Right lung (tissue), 2 donors: ENCODE measurements at regions not wholly inside any gene's neighbourhood (a gene's known extent, or its start where the extent isn't known, plus 50 kb on each side); places are given as distances from the start of the nearest gene placed in this dataset.

Source experiments
- DNase-seq, 2 donors: peaks; one replicate each; pipeline ENCODE4 v3.0.0-alpha.2; 2013

- no peak for DNase-seq
These were observed 149.9 kb downstream of the SHQ1 start for GRCh38 chr3:72698154-72698917.

- no peak for DNase-seq
These were observed 150.5 kb downstream of the SHQ1 start for GRCh38 chr3:72697717-72698116.

- no peak for DNase-seq
These were observed 151.4 kb downstream of the SHQ1 start for GRCh38 chr3:72696815-72697214.

GRCh38 chr3:72694398-72694797, 153.8 kb downstream of the SHQ1 start:
- DNase-seq, result no peak

- no peak for DNase-seq
These were observed 155.3 kb downstream of the SHQ1 start for GRCh38 chr3:72692990-72693389.

DNA sequence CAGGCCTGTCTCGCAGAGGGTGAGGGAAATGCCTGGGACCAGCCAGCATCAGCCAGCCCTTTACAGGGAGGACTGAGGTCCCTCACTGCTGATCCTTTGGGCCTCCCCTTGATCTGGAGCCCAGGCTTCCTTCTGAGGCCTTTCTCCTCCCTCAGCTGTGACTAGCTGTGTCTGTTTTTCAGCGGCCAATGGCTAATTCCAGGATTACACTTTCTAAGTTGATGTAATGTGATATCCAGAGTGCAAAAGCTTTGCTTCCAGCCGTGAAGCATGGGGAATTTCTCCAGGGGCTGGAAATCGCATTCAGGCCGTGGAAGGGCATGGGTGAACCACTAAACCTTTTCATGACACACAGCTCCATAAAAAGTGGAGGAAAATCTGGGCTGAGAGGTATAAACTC, 157.6 kb downstream of the SHQ1 start:
- DNase-seq, result no peak

DNA sequence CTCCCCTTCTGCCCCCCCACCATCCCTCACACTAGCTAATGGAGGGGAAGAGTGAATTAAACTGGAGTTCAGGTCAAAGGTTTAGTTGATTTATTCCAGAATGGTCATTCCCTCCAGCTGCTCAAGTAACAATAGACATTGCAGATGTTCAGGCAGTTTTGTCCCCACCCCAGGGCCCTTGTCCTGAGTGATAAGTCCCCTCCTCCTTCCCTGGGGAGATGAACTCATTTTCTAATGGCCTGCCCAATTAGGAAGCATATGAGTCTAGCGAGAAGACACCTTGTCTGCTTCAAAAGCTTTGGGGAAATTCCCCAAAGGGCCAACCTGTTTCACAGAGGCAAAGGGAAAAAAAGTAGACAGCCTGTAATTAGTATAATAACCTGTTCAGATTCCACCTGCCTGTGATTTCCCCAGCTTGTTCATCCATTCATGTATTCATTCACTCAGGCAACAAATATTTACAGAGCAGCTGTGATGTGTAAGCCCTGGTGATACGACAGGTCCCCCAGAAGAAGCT, 165.3 kb downstream of the SHQ1 start:
- no peak for DNase-seq

DNA sequence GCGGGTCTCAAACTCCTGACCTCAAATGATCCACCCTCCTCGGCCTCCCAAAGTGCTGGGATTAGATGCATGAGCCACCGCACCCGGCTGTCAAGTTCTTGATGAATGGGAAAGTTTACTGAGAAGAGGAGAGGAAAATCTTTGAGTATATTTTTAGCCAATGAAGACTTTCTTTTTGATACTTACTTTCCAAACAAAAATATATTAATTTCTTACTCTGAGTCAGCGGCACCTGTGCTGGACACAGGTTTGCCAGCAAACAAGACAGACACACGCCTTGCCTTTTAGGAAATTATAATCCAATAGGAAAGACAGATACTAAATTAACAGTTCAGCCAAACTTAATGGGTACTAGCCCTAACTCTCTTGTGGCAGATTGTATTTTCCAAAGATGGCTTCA, 166.6 kb downstream of the SHQ1 start:
- no peak for DNase-seq

GRCh38 chr3:72680766-72681165, 167.5 kb downstream of the SHQ1 start:
- DNase-seq, result no peak

DNA sequence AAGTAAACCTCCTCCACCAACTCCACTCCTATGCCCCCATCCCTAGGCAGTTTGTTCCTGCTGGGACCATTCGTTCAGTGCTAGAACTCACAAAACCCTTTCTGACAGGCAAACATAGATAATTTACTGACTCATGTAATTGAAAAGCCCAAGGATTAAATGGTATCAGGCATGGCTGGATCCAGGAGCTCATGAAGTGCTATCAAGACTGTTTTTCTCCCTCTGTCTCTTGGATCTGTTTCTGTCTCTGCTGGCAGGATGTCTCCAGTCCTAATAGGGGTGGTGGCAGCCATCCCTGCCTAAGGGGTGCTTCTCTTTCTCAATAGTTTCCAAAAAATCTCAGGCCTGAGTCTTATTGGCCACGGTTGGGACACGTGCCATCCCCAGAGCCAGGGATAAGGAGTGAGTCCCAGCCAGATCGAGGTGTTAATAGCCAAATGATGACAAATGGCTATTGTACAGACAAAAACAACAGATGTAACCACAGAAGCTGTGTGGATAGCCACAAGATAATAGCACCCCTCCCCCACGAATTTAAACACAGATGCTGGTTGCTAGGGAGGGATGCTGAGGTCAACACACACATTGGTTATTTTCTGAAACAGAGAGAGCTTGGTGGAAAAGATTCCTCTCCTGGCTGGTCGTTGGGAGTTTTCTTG, 168.6 kb downstream of the SHQ1 start:
- DNase-seq, result no peak

DNA sequence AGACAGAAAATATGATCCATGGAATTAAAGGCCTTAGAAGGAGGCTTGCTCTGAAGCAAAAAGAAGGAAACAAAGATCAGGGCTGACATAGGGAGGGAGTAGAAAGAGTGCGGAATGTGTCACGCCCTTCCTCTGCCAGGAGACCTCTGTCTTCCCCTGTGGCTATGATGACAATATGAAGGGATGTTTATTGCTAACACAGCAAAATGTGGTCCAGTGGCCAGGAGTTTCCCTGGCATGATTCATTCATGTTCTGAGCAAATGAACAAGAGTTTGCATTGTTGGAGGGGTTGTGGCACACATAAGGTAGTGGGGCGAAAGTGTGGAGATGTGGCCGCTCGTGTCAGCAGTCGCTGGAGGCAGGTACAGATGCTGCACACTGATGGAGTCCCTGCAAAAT, 169.4 kb downstream of the SHQ1 start:
- no peak for DNase-seq

DNA sequence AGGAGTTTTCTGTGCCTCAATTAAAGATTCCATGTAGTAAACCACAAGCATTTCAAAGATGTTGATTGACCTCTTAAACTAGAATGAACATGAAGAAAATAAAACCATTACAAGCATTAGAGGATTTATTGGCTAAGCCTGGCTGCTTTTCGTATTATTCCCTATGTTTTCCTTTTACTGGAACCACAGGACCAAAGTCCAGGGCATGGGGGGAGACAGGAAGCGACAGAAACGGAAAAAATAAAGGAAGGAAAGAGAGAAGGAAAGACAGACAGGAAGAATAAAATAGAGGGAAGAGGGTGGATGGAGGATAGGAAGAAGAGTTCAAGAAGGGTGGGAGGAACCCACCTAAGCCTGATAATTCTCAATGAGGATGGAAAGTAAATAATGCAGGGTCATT, 169.9 kb downstream of the SHQ1 start:
- no peak for DNase-seq

- no peak for DNase-seq
These were observed 173.0 kb downstream of the SHQ1 start for GRCh38 chr3:72675243-72675642.

DNA sequence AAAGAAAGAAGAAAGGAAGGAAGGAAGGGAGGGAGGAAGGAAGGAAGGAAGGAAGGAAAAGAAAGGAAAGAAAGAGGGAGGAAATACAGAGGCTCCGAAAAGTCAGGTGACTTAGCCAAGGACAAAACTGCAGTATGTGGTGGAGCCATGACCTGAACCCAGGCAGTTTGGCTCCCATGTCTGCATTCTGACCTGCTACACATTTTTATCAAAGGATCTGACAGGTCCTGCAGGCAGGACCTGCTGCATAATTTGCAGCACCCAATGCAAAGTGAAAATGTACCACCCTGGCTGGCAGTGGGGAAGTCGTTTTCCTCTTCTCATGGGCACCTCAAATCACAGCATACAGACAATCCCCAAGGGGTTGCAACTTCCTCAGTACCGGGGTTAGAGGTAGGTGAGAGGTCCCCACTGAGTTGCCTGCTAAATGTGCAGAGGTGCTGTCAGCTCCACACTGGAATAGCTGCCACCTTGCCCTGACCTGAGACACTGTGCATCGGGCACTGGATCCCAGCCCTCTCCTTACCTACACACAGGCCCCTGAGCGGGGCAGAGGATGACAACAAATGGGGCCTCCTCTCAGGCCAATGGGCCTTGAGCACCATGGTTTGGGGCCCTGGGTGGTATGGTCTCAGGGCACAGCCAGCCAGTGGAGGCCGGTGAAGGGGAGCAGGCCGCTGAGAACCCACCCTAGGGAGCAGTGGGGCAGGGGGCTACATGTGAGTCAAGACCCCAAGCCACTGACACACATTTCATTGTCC, 175.1 kb downstream of the SHQ1 start:
- DNase-seq, result no peak

DNA sequence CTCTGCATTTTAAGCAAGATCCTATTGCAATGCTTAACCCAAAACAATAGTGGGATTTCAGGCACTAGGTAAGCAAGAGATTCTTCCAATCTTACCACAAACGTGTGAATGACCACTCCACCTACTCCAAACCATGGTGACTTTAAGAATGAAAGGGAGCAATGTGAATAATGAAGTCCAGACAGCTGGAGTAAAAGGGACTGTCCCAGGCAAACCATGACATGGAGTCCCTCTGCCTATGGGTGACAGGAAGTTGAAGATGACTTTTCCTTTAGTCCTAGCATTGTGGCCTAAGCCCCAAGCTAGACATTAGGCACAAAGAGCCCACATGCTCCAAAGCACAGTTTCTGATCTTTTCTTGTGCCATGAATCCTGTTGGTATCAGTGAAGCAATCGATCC, 179.0 kb downstream of the SHQ1 start:
- DNase-seq, result no peak

- DNase-seq, result no peak
These were observed 181.8 kb downstream of the SHQ1 start for GRCh38 chr3:72666447-72666755.

GRCh38 chr3:72665701-72666446, 182.4 kb downstream of the SHQ1 start:
- DNase-seq, result no peak

DNA sequence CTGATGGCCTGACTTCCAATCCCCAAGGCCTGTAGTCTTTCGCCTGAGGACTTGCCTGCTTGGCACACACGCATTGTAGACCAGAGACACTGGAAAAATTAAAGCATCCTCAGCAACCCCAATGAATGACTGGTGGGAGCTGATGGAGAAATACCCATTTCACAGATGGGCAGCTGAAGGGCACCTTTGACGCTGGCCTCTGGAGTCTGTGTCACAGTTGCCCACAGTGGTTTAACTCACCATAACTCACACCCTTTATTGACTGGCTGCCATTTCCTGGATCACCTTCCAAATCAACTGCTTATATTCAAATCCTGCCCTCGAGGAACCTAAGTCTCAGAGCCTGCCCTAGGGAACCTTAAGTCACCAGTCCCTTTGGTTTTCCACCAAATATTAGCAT, 183.1 kb downstream of the SHQ1 start:
- DNase-seq, result no peak

DNA sequence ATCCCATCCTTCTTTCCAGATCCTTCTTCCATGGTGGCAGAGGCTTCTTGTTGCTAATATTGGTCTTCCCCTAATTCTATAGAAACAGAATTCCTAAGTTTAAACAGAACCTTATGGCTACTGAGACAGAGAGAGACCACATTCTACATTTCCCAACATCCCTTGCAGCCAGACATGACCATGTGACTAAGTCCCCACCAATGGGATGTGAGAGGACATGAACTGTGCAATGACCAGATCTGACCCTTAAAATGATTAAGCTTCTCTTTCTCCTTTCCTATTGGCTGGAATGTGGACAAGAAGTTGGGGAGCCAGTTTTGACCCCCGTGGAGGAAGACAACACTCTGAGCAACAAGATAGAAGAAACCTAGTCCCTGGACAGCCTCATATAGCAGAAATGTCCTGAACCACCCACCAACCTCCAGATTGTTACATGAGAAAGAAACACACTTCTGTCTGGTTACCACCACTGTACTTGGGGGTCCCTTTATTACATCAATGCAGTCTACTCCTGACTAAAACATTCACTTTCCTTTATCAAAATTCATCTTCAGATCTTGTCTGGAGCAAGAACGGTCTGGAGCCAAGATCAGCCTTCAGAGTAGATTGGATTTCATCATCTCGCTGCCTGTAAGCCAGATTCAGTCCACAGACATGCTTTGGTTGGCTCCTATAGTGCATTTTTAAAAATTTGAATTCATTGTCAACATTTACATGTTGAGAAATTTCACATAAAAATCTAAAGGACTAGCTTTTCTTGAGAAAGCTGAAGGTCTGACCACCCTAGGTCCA, 183.9 kb downstream of the SHQ1 start:
- no peak for DNase-seq

GRCh38 chr3:72663429-72663828, 184.8 kb downstream of the SHQ1 start:
- no peak for DNase-seq

DNA sequence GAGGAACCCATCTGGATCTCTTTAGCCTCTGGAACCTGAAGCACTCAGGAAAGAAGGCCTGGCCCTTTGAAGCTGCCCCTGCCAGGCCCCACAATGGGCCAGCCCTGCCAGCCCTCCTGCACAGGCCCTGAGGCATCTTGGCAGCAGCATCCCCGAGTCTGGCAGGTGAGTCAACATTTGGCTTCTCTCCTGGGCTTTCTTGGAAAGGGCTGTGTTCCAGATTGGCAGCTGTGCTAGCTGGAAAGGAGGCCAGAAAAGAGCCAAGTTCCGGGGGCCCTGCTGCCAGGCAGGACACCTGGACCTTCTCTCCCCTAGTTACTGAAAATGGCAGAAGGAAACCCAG, 187.2 kb downstream of the SHQ1 start:
- no peak for DNase-seq
